ENCODE measurements at regions not wholly inside any gene's neighbourhood (a gene's known extent, or its start where the extent isn't known, plus 50 kb on each side); places are given as distances from the start of the nearest gene placed in this dataset.
A peak's percentile ranks its signal among the peaks of the same experiment; 100 is the strongest.
"Not testable (repeated sequence)": the region's sequence is repeated elsewhere in the genome, so short reads cannot be mapped to it uniquely, and the experiment has no call there.

GRCh38 chr22:33221568-33221967 is 163.4 kb upstream of the SYN3 start:
- DNase-seq, result no peak

- no peak for DNase-seq
Observed at GRCh38 chr22:33220476-33221080, 162.4 kb upstream of the SYN3 start.

GRCh38 chr22:33219648-33220384 is 161.6 kb upstream of the SYN3 start:
- DNase-seq, result no peak

GRCh38 chr22:33213383-33214075 is 155.3 kb upstream of the SYN3 start:
- DNase-seq, result no peak

GRCh38 chr22:33209930-33210784 is 152.0 kb upstream of the SYN3 start:
- DNase-seq, result peak; percentile 22 to 27

- DNase-seq, result no peak
Observed at GRCh38 chr22:33204408-33204807, 146.2 kb upstream of the SYN3 start.

- DNase-seq, result no peak
Observed at GRCh38 chr22:33202455-33202854, 144.3 kb upstream of the SYN3 start.

GRCh38 chr22:33194529-33195077 is 136.4 kb upstream of the SYN3 start:
- DNase-seq, result no peak

GRCh38 chr22:33192156-33192555 is 134.0 kb upstream of the SYN3 start:
- no peak for DNase-seq

- DNase-seq, result peak; percentile 3 to 14
Observed at GRCh38 chr22:33188326-33188725, 130.1 kb upstream of the SYN3 start.

GRCh38 chr22:33186816-33187215 is 128.6 kb upstream of the SYN3 start:
- no peak for DNase-seq

- DNase-seq, result no peak
Observed at GRCh38 chr22:33180356-33180755, 122.2 kb upstream of the SYN3 start.

- DNase-seq, result no peak
Observed at GRCh38 chr22:33167998-33168790, 110.0 kb upstream of the SYN3 start.

- DNase-seq, result no peak
Observed at GRCh38 chr22:33166206-33166605, 108.0 kb upstream of the SYN3 start.

- no peak for DNase-seq
Observed at GRCh38 chr22:33163815-33164214, 105.6 kb upstream of the SYN3 start.

GRCh38 chr22:33162196-33162595 is 104.0 kb upstream of the SYN3 start:
- no peak for DNase-seq

GRCh38 chr22:33160525-33160924 is 102.3 kb upstream of the SYN3 start:
- DNase-seq, result no peak

GRCh38 chr22:33154967-33155366 is 96.8 kb upstream of the SYN3 start:
- DNase-seq, result not testable (repeated sequence)

GRCh38 chr22:33149611-33150010 is 91.4 kb upstream of the SYN3 start:
- no peak for DNase-seq

- DNase-seq, result no peak
Observed at GRCh38 chr22:33144721-33145120, 86.5 kb upstream of the SYN3 start.

GRCh38 chr22:33142282-33143055 is 84.3 kb upstream of the SYN3 start:
- DNase-seq, result no peak

Data from SHP77 (cell line).